Limb (tissue), 2 donors: ENCODE measurements at regions not wholly inside any gene's neighbourhood (a gene's known extent, or its start where the extent isn't known, plus 50 kb on each side); places are given as distances from the start of the nearest gene placed in this dataset.

Experiments
- DNase-seq, 2 donors: peaks; one replicate each; pipeline ENCODE4 v3.0.0-alpha.2; 2016; ENCODE audit errors: extremely low spot score in 2 of 2

DNA sequence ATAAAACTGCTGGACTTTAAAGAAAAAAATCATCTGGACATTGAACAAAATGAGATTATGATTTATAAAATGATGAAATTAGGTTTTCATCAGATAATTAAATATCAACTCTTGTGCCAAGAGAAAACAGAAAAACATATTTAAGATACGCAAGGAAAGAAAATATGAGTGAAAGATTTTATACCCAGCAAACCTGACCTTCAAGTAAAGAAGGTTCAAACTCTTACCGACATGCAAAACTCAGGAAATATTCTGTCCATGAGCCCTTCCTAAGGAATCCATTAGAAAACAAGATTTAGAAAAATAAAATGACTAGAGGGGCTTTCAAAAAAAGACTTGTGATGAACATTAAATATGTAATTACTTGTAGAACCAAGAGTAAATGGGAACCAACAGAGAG, 257.2 kb upstream of the ARID1B start:
- no peak for DNase-seq

- DNase-seq = no peak
Measured at GRCh38 chr6:156517088-156517487, 260.1 kb upstream of the ARID1B start.

DNA sequence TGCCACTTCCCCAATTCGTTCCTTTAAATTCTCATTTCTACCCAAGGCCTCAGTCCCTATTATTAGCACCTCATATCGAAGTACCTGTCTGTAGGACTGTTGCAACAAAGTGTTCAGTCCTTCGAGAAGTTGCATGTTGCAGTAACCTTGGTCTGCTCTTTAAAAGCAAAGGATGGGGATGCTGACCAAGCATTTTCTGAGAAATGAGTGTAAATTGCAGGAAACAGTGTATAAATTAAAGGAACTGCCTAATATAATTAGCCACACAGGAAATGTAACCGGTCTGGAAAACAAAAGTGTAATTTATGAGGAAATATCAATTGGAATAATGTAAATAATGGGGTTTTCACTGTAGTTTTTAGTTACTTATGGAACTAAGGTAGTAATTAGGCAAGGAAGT, 261.9 kb upstream of the ARID1B start:
- DNase-seq = no peak

- DNase-seq = no peak
Measured at GRCh38 chr6:156513504-156513903, 263.7 kb upstream of the ARID1B start.

DNA sequence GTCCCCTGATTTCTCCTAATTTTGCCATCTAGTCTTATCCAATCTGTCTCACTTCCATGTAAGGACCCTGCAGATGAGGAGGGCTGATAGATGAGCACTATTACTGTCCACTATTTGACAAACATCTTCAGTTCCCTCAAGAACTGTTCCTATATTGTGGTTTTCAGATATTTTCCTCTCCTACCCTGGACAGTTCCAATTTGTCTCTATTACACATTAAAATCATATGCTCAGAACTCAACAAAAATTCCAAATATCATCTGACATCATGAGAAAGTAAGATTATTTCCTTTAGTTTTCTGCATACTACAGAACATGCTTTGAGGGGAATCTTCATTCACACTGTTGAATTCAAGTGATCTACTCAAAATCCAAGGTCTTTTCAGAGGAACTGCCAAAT, 265.6 kb upstream of the ARID1B start:
- DNase-seq = no peak

DNA sequence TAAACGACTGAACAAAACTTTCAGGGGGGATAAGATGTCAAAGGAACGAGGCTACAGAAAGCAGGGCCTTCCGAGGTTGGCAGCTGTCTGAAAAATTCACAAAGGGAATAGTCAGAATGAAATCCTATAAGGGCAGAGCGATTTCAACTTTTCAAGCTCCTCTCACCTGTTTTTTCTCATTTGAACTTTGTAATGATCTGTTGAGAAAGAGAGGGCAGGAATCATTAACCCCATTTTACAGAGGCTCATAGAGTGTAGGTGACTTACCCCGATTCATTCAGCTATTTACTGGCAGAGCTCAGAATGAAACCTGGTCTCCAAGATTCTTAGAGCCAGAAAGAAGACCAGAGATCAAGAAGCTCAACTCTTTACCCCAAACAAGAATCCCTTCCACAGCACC, 266.1 kb upstream of the ARID1B start:
- DNase-seq = no peak

GRCh38 chr6:156510242-156510641, 266.9 kb upstream of the ARID1B start:
- no peak for DNase-seq

- no peak for DNase-seq
Measured at GRCh38 chr6:156509496-156509895, 267.7 kb upstream of the ARID1B start.

GRCh38 chr6:156508923-156509322, 268.3 kb upstream of the ARID1B start:
- DNase-seq = no peak

- no peak for DNase-seq
Measured at GRCh38 chr6:156508126-156508525, 269.1 kb upstream of the ARID1B start.

GRCh38 chr6:156507656-156508055, 269.5 kb upstream of the ARID1B start:
- DNase-seq = no peak

DNA sequence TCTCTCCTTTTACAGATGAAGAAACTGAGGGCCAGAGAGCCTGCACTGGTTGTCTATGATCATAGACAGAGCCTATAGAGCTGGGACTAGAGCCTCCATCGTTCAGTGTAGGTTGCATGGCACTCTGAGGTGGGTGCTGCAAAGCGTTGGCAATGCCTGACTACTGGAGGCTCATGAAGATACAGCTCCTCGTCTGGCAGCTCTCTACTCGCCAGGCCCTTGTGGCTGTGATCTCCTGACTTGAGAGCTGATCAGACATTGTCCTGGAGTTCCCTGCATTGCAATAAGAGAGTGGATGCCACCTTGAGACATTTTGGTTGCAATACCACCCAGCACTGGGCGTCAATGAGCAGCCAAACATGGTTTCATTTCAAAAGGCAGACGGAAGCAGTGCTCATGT, 270.1 kb upstream of the ARID1B start:
- DNase-seq = no peak

DNA sequence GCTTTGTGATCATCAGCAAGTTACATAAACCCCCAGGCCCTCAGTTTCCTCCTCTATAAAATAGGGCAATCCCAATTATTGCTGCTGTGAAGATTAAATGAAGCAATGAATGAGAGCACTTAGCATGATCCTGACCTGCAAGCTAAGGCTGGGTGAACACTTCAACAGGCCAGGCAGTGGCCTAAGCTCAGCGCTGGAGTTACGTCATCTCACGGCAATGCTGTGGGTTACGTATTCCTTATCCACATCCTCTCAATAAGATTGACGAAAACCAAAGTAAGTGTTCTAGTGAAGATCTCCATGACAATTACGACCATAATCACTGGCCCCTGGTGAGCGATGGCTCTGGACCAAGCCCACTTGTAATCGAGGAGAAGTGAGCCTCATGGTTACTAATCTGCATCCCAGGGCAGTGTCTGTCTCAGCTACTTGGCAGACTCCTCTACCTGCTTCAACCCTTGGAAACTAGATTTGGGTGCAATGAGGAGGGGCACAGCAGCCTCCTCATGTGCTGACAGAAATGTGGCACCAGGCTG, 274.1 kb upstream of the ARID1B start:
- no peak for DNase-seq

DNA sequence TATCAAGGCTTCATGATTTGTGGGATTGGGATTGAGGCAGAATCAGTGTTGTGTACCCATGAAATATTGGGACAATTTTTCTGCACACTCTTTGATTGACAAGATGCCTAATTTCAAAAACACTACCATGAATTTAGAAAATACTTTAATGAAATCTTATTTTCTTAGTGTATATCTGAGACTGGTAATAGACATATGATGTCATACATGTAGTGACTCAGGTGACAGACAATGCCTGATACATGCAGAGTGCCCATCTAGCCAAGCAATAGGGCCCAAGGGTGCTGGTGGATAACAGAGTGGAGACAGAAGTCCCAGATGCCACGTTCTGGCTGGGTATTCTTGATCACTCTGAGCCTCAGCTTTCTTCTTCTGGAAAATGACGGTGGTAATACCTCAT, 279.6 kb upstream of the ARID1B start:
- DNase-seq = no peak

- DNase-seq = no peak
Measured at GRCh38 chr6:156487877-156488276, 289.3 kb upstream of the ARID1B start.

DNA sequence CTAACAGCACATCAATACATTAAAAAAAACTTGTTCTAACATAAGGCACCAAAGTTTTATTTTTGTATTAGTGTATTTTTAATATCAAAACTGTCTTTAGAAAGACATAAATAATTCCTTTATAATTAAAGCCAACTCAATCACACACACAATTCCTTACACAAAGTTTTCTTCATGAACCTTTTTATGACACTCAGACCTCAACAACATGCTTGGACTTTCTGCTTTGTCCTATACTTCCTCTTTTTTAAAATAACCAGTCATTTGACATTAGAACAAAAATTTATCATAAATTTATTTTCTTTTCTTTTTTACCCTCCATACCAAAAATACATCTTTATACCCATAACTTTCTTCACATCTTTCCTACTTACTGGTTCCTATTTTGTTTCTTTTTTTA, 292.0 kb upstream of the ARID1B start:
- no peak for DNase-seq

DNA sequence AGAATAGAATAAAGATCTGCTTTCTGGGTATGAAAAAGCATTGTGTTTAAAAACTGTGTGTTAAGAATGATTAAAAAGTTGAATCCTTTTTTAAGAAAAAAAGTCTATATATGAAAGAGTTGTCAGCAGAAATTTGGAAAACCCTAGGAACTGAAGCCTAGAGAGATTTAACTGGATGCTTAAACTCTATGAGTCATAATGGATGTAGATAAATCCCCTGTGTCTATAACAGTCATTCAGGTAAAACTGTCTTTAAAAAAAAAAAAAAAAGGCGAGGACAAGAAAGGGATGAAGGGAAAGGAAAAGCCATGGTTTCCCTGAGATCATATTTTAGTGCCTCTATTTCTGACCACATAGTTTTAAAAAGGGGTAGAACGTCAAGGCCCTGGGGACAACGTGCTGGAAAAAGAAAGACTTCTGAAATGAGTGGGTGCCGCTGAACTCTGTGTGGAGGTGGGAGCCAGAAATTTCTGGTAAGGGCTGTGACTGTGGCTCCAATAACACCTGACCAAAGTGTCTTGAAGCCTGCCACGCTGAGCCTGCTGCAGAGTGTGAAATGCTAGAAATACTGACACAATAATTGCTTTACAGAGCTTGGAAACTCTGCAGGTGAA, 302.6 kb upstream of the ARID1B start:
- no peak for DNase-seq

DNA sequence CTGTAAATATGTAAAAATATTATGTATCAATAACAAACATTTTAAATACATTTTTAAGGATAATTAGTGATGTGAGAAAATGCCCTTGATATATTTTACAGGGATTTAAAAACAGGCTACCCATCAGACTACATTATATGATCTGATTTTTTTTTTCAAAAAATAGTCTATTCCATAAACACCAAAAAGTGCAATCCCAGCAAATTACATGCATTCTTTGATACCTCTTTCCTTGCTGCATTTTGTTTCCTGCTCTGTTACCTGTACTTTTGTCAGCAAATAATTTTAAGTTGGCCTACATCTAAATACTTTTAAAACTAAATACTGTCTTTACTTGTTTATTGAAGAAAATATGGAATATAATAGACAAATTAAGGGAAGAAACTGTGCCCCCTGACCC, 306.2 kb upstream of the ARID1B start:
- DNase-seq = no peak

- no peak for DNase-seq
Measured at GRCh38 chr6:156464100-156464878, 312.9 kb upstream of the ARID1B start.

- DNase-seq = no peak
Measured at GRCh38 chr6:156461647-156462046, 315.5 kb upstream of the ARID1B start.

DNA sequence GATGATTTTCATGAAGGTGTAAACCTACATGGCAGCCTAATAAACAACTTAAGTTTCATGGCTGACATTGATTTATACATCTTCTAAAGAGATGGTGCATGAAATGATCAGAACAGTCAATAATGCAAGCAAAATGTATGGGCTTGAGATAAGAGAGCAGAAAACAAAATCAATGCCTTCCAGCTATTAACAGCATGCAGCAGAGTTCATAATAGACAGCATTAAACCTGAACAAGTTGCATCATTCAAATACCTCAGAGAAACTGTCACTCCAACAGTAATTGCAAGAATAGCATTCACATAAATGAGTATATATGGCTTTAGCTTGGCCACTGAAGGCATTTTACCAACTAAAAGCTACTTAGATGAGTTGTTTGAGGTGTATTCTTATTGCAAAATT, 319.6 kb upstream of the ARID1B start:
- DNase-seq = no peak

DNA sequence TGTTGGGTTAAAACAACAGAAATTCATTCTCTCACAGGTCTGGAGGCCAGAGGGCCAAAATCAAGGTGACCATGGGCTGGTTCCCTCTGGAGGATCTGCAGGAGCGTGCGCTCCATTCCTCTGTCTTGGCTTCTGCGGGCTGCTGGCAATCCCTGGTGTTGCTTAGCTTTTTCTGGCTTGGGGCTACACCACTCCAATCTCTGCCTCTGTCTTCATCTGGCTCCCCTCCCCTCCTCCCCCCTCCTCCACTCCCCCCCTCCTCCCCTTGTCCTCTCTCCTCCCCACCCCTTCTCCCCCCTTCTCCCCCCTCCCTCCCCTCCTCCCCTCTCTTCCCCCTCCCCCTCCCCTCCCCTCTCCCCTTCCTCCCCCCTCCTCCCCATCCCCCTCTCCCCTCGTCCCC, 321.3 kb upstream of the ARID1B start:
- DNase-seq = no peak

- DNase-seq = no peak
Measured at GRCh38 chr6:156454867-156455266, 322.3 kb upstream of the ARID1B start.
